H9 (cell line): ENCODE measurements at regions not wholly inside any gene's neighbourhood (a gene's known extent, or its start where the extent isn't known, plus 50 kb on each side); places are given as distances from the start of the nearest gene placed in this dataset.

Experiments
- DNase-seq: peaks from one replicate; pipeline ENCODE4 v3.0.0-alpha.2; 2017
- H2AFZ ChIP-seq: one replicate; pipeline ENCODE4 v1.6.1; 2013; ENCODE audit warnings: mild to moderate bottlenecking, low read length, control low read depth, moderate library complexity
- H2AK5ac ChIP-seq: 2 replicates; pipeline ENCODE4 v1.6.1; 2013; ENCODE audit warnings: low read length, control low read depth, mixed read lengths; ENCODE audit not compliant: insufficient read length
- H2BK120ac ChIP-seq: one replicate; pipeline ENCODE4 v1.6.1; 2013; ENCODE audit warnings: low read depth, mild to moderate bottlenecking, low read length, control low read depth, inconsistent platforms; ENCODE audit not compliant: poor library complexity, severe bottlenecking
- H2BK12ac ChIP-seq: 2 replicates; pipeline ENCODE4 v1.6.1; 2013; ENCODE audit warnings: low read length, control low read depth, mixed read lengths, low read depth; ENCODE audit not compliant: insufficient read length
- H2BK15ac ChIP-seq: 2 replicates; pipeline ENCODE4 v1.6.1; 2013; ENCODE audit warnings: low read depth, low read length, control low read depth
- H2BK20ac ChIP-seq: one replicate; pipeline ENCODE4 v1.6.1; 2013; ENCODE audit warnings: low read depth, mild to moderate bottlenecking, low read length, control low read depth, inconsistent platforms; ENCODE audit not compliant: poor library complexity, severe bottlenecking
- H2BK5ac ChIP-seq: 2 replicates; pipeline ENCODE4 v1.6.1; 2013; ENCODE audit warnings: low read length, control low read depth, mixed read lengths; ENCODE audit not compliant: insufficient read length
- H3K14ac ChIP-seq: 2 replicates; pipeline ENCODE4 v1.6.1; 2013; ENCODE audit warnings: low read length, control low read depth; ENCODE audit not compliant: insufficient read depth
- H3K18ac ChIP-seq: 2 replicates; pipeline ENCODE4 v1.6.1; 2013; ENCODE audit warnings: low read depth, mild to moderate bottlenecking, mixed read lengths, low read length, control low read depth; ENCODE audit not compliant: insufficient read length
- H3K23ac ChIP-seq: 2 replicates; pipeline ENCODE4 v1.6.1; 2013; ENCODE audit warnings: low read length, control low read depth, mixed read lengths, low read depth; ENCODE audit not compliant: insufficient read length
- H3K23me2 ChIP-seq: 2 replicates; pipeline ENCODE4 v1.6.1; 2013; ENCODE audit warnings: low read depth, mild to moderate bottlenecking, mixed read lengths, low read length, control low read depth; ENCODE audit not compliant: insufficient read length, poor library complexity, severe bottlenecking
- H3K27ac ChIP-seq: 2 replicates; pipeline ENCODE4 v1.5.1; 2013; ENCODE audit warnings: low read length, control low read depth, mixed read lengths, low read depth; ENCODE audit not compliant: insufficient read length
- H3K27me3 ChIP-seq: 2 replicates; pipeline ENCODE4 v1.6.1; 2013; ENCODE audit warnings: low read length, control low read depth, inconsistent platforms; ENCODE audit not compliant: insufficient read depth
- H3K4ac ChIP-seq: 2 replicates; pipeline ENCODE4 v1.6.1; 2013; ENCODE audit warnings: low read depth, mild to moderate bottlenecking, control low read depth, inconsistent platforms, low read length, moderate library complexity
- H3K4me1 ChIP-seq: 2 replicates; pipeline ENCODE4 v1.6.1; 2013; ENCODE audit warnings: low read length, control low read depth, inconsistent platforms; ENCODE audit not compliant: insufficient read depth
- H3K4me2 ChIP-seq: 2 replicates; pipeline ENCODE4 v1.6.1; 2013; ENCODE audit warnings: low read length, control low read depth, mixed read lengths; ENCODE audit not compliant: insufficient read length, insufficient read depth
- H3K56ac ChIP-seq: 2 replicates; pipeline ENCODE4 v1.6.1; 2013; ENCODE audit warnings: low read depth, mild to moderate bottlenecking, mixed read lengths, low read length, control low read depth; ENCODE audit not compliant: insufficient read length
- H3K79me1 ChIP-seq: 2 replicates; pipeline ENCODE4 v1.6.1; 2013; ENCODE audit warnings: low read depth, mild to moderate bottlenecking, moderate library complexity, low read length, control low read depth, inconsistent platforms; ENCODE audit not compliant: insufficient read depth, poor library complexity, severe bottlenecking
- H3K79me2 ChIP-seq: 2 replicates; pipeline ENCODE4 v1.6.1; 2013; ENCODE audit warnings: low read length, control low read depth, inconsistent platforms; ENCODE audit not compliant: insufficient read depth
- H3K9ac ChIP-seq: 2 replicates; pipeline ENCODE4 v1.6.1; 2013; ENCODE audit warnings: low read length, control low read depth, mixed read lengths; ENCODE audit not compliant: insufficient read length; ENCODE audit errors: extremely low read depth
- H3K9me3 ChIP-seq: one replicate; pipeline ENCODE4 v1.6.1; 2013; ENCODE audit warnings: low read depth, low read length, inconsistent platforms; ENCODE audit not compliant: control insufficient read depth
- H3T11ph ChIP-seq: one replicate; pipeline ENCODE4 v1.6.1; 2013; ENCODE audit warnings: mild to moderate bottlenecking, low read length, control low read depth, inconsistent platforms
- H4K20me1 ChIP-seq: one replicate; pipeline ENCODE4 v1.6.1; 2013; ENCODE audit not compliant: control insufficient read depth, insufficient read length, insufficient read depth
- H4K5ac ChIP-seq: 2 replicates; pipeline ENCODE4 v1.6.1; 2013; ENCODE audit warnings: low read depth, mild to moderate bottlenecking, mixed read lengths, low read length, control low read depth; ENCODE audit not compliant: insufficient read length
- H4K8ac ChIP-seq: replicated peaks from 2 replicates; pipeline ENCODE4 v1.6.1; 2013; ENCODE audit warnings: low read length, control low read depth, mixed read lengths, low read depth; ENCODE audit not compliant: insufficient read length
- H4K91ac ChIP-seq: 2 replicates; pipeline ENCODE4 v1.6.1; 2013; ENCODE audit warnings: low read depth, mild to moderate bottlenecking, moderate library complexity, mixed read lengths, low read length, control low read depth; ENCODE audit not compliant: insufficient read length
- H3K27ac Mint-ChIP-seq, 3 experiments: 2 replicates in 2 of 3; 3 replicates in 1 of 3; pipeline ENCODE4 v1.8.0; 2020 to 2021; ENCODE audit warnings: mixed read lengths in 3 of 3, mild to moderate bottlenecking in 1 of 3, moderate library complexity in 1 of 3
- H3K27me3 Mint-ChIP-seq: 2 replicates; pipeline ENCODE4 v1.8.0; 2021; ENCODE audit warnings: low read depth, mild to moderate bottlenecking, moderate library complexity, mixed read lengths
- H3K36me3 Mint-ChIP-seq, 3 experiments: 2 replicates in 2 of 3; 3 replicates in 1 of 3; pipeline ENCODE4 v1.8.0; 2020 to 2021; ENCODE audit warnings: low read depth in 3 of 3, mixed read lengths in 3 of 3; ENCODE audit not compliant: insufficient read depth in 1 of 3
- H3K4me1 Mint-ChIP-seq, 2 experiments: 2 replicates each; pipeline ENCODE4 v1.8.0; 2020; ENCODE audit warnings: mixed read lengths in 2 of 2
- H3K4me3 Mint-ChIP-seq, 2 experiments: 2 replicates in 1 of 2; 3 replicates in 1 of 2; pipeline ENCODE4 v1.8.0; 2020 to 2021; ENCODE audit warnings: mild to moderate bottlenecking in 2 of 2, mixed read lengths in 2 of 2, moderate library complexity in 1 of 2
- H3K9me3 Mint-ChIP-seq, 2 experiments: 2 replicates in 1 of 2; 3 replicates in 1 of 2; pipeline ENCODE4 v1.8.0; 2020; ENCODE audit warnings: mild to moderate bottlenecking in 2 of 2, mixed read lengths in 2 of 2, moderate library complexity in 1 of 2
- WGBS: extraction: QIAGEN DNeasy Blood & Tissue Kit; methylation state at CpG from one replicate; pipeline ENCODE4 v1.1.7; 2013; ENCODE audit warnings: missing lambda C conversion rate, low lambda C conversion rate, mixed read lengths; ENCODE audit not compliant: insufficient read length; ENCODE audit errors: extremely low coverage; 5-methylcytosine and 5-hydroxymethylcytosine counted together
- TF ChIP-seq, protein P1 (sequence below): fragments of 200-600 bp; sonication (generic); conservative IDR thresholded peaks from 3 replicates; pipeline ENCODE4 v1.8.0; 2021; ENCODE audit warnings: antibody characterized with exemption, mild to moderate bottlenecking

DNA sequence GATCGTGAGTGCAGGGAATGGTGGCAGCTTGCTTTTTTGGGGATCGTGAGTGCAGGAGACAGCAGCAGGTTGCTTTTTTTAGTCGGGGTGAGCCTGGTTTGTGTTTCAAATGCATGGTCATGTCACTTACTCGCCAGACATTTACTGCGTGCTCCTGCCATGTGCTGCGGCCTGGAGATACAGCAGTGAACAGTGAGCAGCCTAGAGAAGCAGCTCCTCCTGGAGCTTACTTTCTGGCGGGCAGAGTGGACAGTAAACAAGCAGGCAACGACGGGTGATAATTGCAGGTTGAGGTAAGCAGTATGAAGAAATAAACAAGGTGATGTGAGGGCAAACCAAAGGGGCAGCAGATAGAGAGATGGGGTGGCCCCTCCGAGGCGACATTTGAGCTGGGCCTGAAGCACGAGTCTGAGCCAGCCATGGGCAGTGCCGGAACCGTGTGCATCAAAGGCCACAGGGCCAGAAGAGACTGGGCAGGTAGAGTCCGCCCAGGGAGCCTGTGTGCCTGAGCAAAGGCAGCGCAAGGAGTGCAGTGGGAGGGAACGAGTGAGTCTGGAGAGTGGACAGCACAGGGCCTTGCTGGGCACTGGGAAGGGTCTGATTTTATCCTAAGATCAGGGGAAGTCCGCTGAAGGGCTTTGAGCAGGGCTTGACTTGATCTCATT lies 57.3 kb upstream of the RASA2 start:
- Histone ChIP-seq H3K27ac (no peak overlapping the region), H2BK120ac (no peak overlapping the region), H4K91ac (no peak overlapping the region), H3K56ac (no peak overlapping the region), H3K9ac (no peak overlapping the region), H4K8ac (no peak overlapping the region), H2BK15ac (no peak overlapping the region), H2BK12ac (no peak overlapping the region), H2AK5ac (no peak overlapping the region), H3T11ph (no peak overlapping the region), H3K4ac (no peak overlapping the region), H3K4me1 (no peaks in the 10 kb centered on the region; the same call in 1 of the 2 replicates), H4K20me1 (no peaks in the 10 kb centered on the region), H3K27me3 (no peaks in the 10 kb centered on the region), H4K5ac (no peak overlapping the region), H3K9me3 (no peaks in the 10 kb centered on the region), H3K18ac (no peak overlapping the region), H3K4me2 (no peak overlapping the region), H3K79me1 (no peaks in the 10 kb centered on the region), H3K23me2 (no peaks in the 10 kb centered on the region), H2AFZ (no peak overlapping the region), H3K14ac (no peak overlapping the region; the same call in 1 of the 2 replicates), H2BK5ac (no peak overlapping the region), H3K23ac (no peak overlapping the region), H3K79me2 (no peaks in the 10 kb centered on the region), H2BK20ac (no peak overlapping the region)
- Mint-ChIP-seq H3K36me3 (no peaks in the 10 kb centered on the region), H3K27ac (peak overlapping the region in 2 of 3 experiments; percentile 24 to 82; a peak in 3 of 7 replicates), H3K4me3 (no peak overlapping the region), H3K4me1 (peaks cover 22 to 28% of the 10 kb centered on the region in 2 experiments), H3K27me3 (no peaks in the 10 kb centered on the region), H3K9me3 (no peaks in the 10 kb centered on the region)
- no CpG with 5 or more reads among the region's 18 CpGs for WGBS
- TF ChIP-seq, protein P1, sequence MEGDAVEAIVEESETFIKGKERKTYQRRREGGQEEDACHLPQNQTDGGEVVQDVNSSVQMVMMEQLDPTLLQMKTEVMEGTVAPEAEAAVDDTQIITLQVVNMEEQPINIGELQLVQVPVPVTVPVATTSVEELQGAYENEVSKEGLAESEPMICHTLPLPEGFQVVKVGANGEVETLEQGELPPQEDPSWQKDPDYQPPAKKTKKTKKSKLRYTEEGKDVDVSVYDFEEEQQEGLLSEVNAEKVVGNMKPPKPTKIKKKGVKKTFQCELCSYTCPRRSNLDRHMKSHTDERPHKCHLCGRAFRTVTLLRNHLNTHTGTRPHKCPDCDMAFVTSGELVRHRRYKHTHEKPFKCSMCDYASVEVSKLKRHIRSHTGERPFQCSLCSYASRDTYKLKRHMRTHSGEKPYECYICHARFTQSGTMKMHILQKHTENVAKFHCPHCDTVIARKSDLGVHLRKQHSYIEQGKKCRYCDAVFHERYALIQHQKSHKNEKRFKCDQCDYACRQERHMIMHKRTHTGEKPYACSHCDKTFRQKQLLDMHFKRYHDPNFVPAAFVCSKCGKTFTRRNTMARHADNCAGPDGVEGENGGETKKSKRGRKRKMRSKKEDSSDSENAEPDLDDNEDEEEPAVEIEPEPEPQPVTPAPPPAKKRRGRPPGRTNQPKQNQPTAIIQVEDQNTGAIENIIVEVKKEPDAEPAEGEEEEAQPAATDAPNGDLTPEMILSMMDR = no peak
- DNase-seq = no peak
